Breast epithelium (tissue), 3 donors: ENCODE measurements at regions not wholly inside any gene's neighbourhood (a gene's known extent, or its start where the extent isn't known, plus 50 kb on each side); places are given as distances from the start of the nearest gene placed in this dataset.

Experiments used
- POLR2A ChIP-seq: fragments of 450-650 bp; IDR thresholded peaks from one replicate; pipeline ENCODE4 v1.6.1; 2016; ENCODE audit warnings: antibody characterized with exemption, mild to moderate bottlenecking, moderate library complexity
- TF ChIP-seq, protein P1 (sequence below), 3 donors: fragments of 450-650 bp; IDR thresholded peaks; one replicate each; pipeline ENCODE4 v1.5.1; 2016 to 2017; ENCODE audit warnings: antibody characterized with exemption in 3 of 3, mild to moderate bottlenecking in 3 of 3, moderate library complexity in 3 of 3

DNA sequence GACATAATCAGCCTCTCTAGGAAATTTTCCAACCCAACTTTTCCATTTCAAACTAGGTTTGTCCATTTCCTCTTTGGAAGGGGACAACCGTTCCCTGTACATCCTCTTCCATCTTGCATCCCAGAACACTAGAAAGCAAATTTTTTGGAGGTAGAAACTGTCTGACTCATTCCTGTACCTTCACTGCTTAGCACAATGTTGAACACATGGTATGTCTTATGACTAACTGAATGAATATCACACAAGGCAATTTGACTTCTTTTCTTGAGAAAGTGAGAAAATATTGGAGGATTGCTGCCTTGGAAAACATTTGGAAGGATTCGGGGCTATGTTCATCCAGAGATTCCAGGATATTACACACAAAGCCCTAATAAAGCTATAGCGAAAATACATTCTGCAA lies 289.1 kb downstream of the FGFR2 start:
- TF ChIP-seq, protein P1, sequence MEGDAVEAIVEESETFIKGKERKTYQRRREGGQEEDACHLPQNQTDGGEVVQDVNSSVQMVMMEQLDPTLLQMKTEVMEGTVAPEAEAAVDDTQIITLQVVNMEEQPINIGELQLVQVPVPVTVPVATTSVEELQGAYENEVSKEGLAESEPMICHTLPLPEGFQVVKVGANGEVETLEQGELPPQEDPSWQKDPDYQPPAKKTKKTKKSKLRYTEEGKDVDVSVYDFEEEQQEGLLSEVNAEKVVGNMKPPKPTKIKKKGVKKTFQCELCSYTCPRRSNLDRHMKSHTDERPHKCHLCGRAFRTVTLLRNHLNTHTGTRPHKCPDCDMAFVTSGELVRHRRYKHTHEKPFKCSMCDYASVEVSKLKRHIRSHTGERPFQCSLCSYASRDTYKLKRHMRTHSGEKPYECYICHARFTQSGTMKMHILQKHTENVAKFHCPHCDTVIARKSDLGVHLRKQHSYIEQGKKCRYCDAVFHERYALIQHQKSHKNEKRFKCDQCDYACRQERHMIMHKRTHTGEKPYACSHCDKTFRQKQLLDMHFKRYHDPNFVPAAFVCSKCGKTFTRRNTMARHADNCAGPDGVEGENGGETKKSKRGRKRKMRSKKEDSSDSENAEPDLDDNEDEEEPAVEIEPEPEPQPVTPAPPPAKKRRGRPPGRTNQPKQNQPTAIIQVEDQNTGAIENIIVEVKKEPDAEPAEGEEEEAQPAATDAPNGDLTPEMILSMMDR (IDR thresholded peaks at IDR 0.05): no peak
- no peak for TF ChIP-seq POLR2A
